ENCODE measurements at regions not wholly inside any gene's neighbourhood (a gene's known extent, or its start where the extent isn't known, plus 50 kb on each side); places are given as distances from the start of the nearest gene placed in this dataset.

DNA sequence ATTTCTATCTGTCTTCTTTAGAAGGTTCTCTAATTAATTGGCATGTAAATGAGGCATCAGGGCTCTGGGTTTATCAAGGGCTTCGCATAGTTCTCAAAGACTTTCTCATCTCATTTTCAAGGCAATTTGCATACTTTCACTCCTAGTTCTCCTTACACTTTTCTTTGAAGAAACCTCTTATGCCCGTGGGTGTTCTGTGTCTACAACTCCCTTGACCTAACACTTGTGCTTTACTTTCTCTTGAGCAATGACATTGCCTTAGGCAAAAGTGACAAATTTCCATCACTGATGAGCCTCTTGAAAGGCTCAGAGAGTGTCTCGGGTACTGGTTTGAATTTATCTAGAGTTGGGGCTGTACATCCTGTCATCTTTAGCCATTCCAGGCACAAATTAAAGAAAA is 74.7 kb upstream of the ITPRID1 start:
- DNase-seq (ENCODE audit: low spot score) (no peak), ATAC-seq (ENCODE audit: low read depth) (no peak)
- H3K4me1 ChIP-seq (ENCODE audit: insufficient read depth, poor library complexity, severe bottlenecking), result no peaks in the 10 kb centered on the region
- H3K27me3 ChIP-seq (ENCODE audit: insufficient read depth, poor library complexity, severe bottlenecking), result no peaks in the 10 kb centered on the region
- no peak overlapping the region for H3K27ac ChIP-seq (ENCODE audit: poor library complexity, severe bottlenecking)
- TF ChIP-seq, protein P1, sequence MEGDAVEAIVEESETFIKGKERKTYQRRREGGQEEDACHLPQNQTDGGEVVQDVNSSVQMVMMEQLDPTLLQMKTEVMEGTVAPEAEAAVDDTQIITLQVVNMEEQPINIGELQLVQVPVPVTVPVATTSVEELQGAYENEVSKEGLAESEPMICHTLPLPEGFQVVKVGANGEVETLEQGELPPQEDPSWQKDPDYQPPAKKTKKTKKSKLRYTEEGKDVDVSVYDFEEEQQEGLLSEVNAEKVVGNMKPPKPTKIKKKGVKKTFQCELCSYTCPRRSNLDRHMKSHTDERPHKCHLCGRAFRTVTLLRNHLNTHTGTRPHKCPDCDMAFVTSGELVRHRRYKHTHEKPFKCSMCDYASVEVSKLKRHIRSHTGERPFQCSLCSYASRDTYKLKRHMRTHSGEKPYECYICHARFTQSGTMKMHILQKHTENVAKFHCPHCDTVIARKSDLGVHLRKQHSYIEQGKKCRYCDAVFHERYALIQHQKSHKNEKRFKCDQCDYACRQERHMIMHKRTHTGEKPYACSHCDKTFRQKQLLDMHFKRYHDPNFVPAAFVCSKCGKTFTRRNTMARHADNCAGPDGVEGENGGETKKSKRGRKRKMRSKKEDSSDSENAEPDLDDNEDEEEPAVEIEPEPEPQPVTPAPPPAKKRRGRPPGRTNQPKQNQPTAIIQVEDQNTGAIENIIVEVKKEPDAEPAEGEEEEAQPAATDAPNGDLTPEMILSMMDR (IDR thresholded peaks at IDR 0.05; ENCODE audit: poor library complexity, severe bottlenecking), result no peak
- no peak overlapping the region for H3K4me3 ChIP-seq (ENCODE audit: severe bottlenecking)
- H3K9me3 ChIP-seq (ENCODE audit: severe bottlenecking), result no peaks in the 10 kb centered on the region
- no peaks in the 10 kb centered on the region for H3K36me3 ChIP-seq (ENCODE audit: low read depth)

DNA sequence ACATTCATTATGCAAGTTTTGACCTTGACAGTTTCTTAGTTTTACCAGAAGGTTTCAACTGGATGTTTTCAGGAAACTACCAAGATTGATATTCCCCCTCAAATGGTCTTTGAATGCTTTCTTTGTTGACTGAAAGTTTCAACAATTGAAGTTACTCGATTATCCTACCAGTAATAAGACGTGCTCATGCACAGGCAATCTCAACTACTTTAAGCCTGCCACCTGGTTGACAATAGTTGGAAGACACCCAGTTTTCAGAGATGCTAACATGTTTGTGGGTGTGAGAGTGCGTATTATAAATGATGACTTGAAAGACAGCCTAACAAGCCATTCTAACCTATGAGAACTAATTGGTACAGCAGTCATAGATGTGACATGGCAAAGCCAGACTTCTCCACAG is 73.4 kb upstream of the ITPRID1 start:
- DNase-seq (ENCODE audit: low spot score), result no peak
- Histone ChIP-seq H3K4me1 (ENCODE audit: insufficient read depth, poor library complexity, severe bottlenecking) (no peaks in the 10 kb centered on the region), H3K9me3 (ENCODE audit: severe bottlenecking) (no peaks in the 10 kb centered on the region), H3K27ac (ENCODE audit: poor library complexity, severe bottlenecking) (no peak overlapping the region), H3K36me3 (ENCODE audit: low read depth) (no peaks in the 10 kb centered on the region), H3K27me3 (ENCODE audit: insufficient read depth, poor library complexity, severe bottlenecking) (no peaks in the 10 kb centered on the region), H3K4me3 (ENCODE audit: severe bottlenecking) (no peak overlapping the region)
- ATAC-seq (ENCODE audit: low read depth), result no peak
- TF ChIP-seq, protein P1 (IDR thresholded peaks at IDR 0.05; ENCODE audit: poor library complexity, severe bottlenecking), result peak; percentile 13

DNA sequence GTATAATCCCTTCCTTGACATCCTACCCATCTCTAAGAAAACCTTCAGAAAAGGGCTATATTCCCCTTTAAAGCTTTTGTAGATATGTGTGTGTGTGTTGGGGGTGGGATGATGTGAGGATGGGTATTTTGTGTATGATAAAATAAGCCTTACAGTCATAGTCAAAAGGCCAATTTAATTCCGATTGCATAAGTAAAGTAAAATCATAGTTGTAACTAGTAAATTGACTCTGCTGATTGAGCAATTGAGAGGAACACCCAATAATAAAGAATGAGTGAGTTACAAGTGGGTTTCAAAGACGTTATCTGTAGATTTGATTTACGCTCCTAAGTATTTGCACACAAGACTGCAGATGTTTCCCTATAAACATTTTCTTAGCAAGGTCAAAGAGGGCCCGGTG is 71.3 kb upstream of the ITPRID1 start:
- no peak for DNase-seq (ENCODE audit: low spot score)
- no peak overlapping the region for H3K4me3 ChIP-seq (ENCODE audit: severe bottlenecking)
- H3K27me3 ChIP-seq (ENCODE audit: insufficient read depth, poor library complexity, severe bottlenecking), result no peaks in the 10 kb centered on the region
- no peaks in the 10 kb centered on the region for H3K9me3 ChIP-seq (ENCODE audit: severe bottlenecking)
- H3K27ac ChIP-seq (ENCODE audit: poor library complexity, severe bottlenecking), result no peak overlapping the region
- no peaks in the 10 kb centered on the region for H3K36me3 ChIP-seq (ENCODE audit: low read depth)
- TF ChIP-seq, protein P1 (IDR thresholded peaks at IDR 0.05; ENCODE audit: poor library complexity, severe bottlenecking), result no peak
- ATAC-seq (ENCODE audit: low read depth), result no peak
- no peaks in the 10 kb centered on the region for H3K4me1 ChIP-seq (ENCODE audit: insufficient read depth, poor library complexity, severe bottlenecking)

DNA sequence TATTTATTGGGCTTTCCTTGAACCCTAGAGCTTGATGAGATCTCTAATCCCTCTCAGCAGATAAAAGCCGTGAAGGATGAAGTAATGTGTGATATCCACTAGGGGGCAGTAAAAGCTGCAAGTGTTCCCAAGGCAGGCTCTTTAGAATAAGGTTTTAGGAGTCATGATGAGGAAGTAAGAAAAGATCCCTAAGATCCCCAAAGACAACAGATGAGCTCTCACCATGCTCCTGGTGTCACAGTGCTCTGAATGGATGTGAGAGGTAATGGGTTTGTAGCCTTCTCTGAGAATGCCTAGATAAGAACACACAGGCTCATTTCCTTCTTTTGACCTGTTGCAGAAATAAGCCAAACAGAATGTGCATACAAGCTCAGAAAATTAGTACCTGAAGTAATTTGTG is 70.4 kb upstream of the ITPRID1 start:
- ATAC-seq (ENCODE audit: low read depth), result peak; percentile 68; the same call in 1 of the 3 replicates
- Histone ChIP-seq H3K36me3 (ENCODE audit: low read depth) (no peaks in the 10 kb centered on the region), H3K4me1 (ENCODE audit: insufficient read depth, poor library complexity, severe bottlenecking) (no peaks in the 10 kb centered on the region), H3K27ac (ENCODE audit: poor library complexity, severe bottlenecking) (no peak overlapping the region), H3K27me3 (ENCODE audit: insufficient read depth, poor library complexity, severe bottlenecking) (no peaks in the 10 kb centered on the region), H3K4me3 (ENCODE audit: severe bottlenecking) (no peak overlapping the region), H3K9me3 (ENCODE audit: severe bottlenecking) (no peaks in the 10 kb centered on the region)
- TF ChIP-seq, protein P1 (IDR thresholded peaks at IDR 0.05; ENCODE audit: poor library complexity, severe bottlenecking), result peak; percentile 89
- DNase-seq (ENCODE audit: low spot score), result no peak

DNA sequence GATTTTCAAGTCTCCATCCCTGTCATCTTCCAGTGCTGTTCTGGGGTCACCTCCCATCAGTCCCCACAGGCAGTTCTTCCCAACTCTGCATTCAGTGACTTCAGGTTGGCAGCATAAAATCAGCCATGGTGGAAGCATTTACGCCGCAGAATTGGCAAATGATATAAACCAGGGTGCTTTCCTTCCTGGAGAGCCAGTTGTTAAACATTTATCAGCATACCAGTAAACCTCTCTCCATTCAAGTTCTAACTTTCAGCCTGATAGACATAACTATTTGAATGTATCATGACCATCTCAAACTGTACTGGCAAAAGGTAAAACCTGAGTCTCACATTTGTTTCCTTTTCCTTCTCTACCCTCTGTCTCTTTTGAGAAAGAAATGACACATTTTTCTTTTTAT is 69.7 kb upstream of the ITPRID1 start:
- no peak overlapping the region for H3K27ac ChIP-seq (ENCODE audit: poor library complexity, severe bottlenecking)
- ATAC-seq (ENCODE audit: low read depth) (no peak), DNase-seq (ENCODE audit: low spot score) (no peak)
- no peaks in the 10 kb centered on the region for H3K36me3 ChIP-seq (ENCODE audit: low read depth)
- TF ChIP-seq, protein P1 (IDR thresholded peaks at IDR 0.05; ENCODE audit: poor library complexity, severe bottlenecking), result no peak
- no peak overlapping the region for H3K4me3 ChIP-seq (ENCODE audit: severe bottlenecking)
- H3K4me1 ChIP-seq (ENCODE audit: insufficient read depth, poor library complexity, severe bottlenecking), result no peaks in the 10 kb centered on the region
- no peaks in the 10 kb centered on the region for H3K27me3 ChIP-seq (ENCODE audit: insufficient read depth, poor library complexity, severe bottlenecking)
- no peaks in the 10 kb centered on the region for H3K9me3 ChIP-seq (ENCODE audit: severe bottlenecking)
